Right renal pelvis (tissue), 4 donors: ENCODE measurements at regions not wholly inside any gene's neighbourhood (a gene's known extent, or its start where the extent isn't known, plus 50 kb on each side); places are given as distances from the start of the nearest gene placed in this dataset.

ENCODE experiments used
- DNase-seq, 4 donors: peaks; one replicate each; pipeline ENCODE4 v3.0.0-alpha.2; 2013; ENCODE audit warnings: low read depth in 4 of 4, low spot score in 3 of 4, missing footprints in 1 of 4

- no peak for DNase-seq
Measured at GRCh38 chr2:75288760-75289159, 89.4 kb upstream of the TACR1 start.

GRCh38 chr2:75287624-75288316 lies 88.5 kb upstream of the TACR1 start:
- no peak for DNase-seq

GRCh38 chr2:75284345-75284744 lies 85.0 kb upstream of the TACR1 start:
- no peak for DNase-seq

GRCh38 chr2:75278821-75279379 lies 79.6 kb upstream of the TACR1 start:
- DNase-seq = no peak

GRCh38 chr2:75278314-75278713 lies 79.0 kb upstream of the TACR1 start:
- no peak for DNase-seq

- DNase-seq = no peak
Measured at GRCh38 chr2:75277111-75277510, 77.8 kb upstream of the TACR1 start.

GRCh38 chr2:75276093-75277029 lies 77.0 kb upstream of the TACR1 start:
- no peak for DNase-seq

GRCh38 chr2:75274936-75275335 lies 75.6 kb upstream of the TACR1 start:
- DNase-seq = no peak

GRCh38 chr2:75268112-75268511 lies 68.8 kb upstream of the TACR1 start:
- DNase-seq = no peak

GRCh38 chr2:75261923-75262322 lies 62.6 kb upstream of the TACR1 start:
- no peak for DNase-seq

GRCh38 chr2:75260946-75261345 lies 61.6 kb upstream of the TACR1 start:
- no peak for DNase-seq

GRCh38 chr2:75258620-75259019 lies 59.3 kb upstream of the TACR1 start:
- no peak for DNase-seq

- no peak for DNase-seq
Measured at GRCh38 chr2:75256485-75256884, 57.2 kb upstream of the TACR1 start.

- no peak for DNase-seq
Measured at GRCh38 chr2:75253526-75253925, 54.2 kb upstream of the TACR1 start.

- DNase-seq = no peak
Measured at GRCh38 chr2:75251896-75252295, 52.6 kb upstream of the TACR1 start.
